Retina (tissue), 1 donor: ENCODE measurements at regions not wholly inside any gene's neighbourhood (a gene's known extent, or its start where the extent isn't known, plus 50 kb on each side); places are given as distances from the start of the nearest gene placed in this dataset.

Experiments
- DNase-seq: peaks from one replicate; pipeline ENCODE4 v3.0.0-alpha.2; 2016

- peak; percentile 66 for DNase-seq
These were observed 209.7 kb downstream of the SKIDA1 start for GRCh38 chr10:21315645-21316220.

GRCh38 chr10:21314906-21315644 is 210.4 kb downstream of the SKIDA1 start:
- peak; percentile 36 for DNase-seq

GRCh38 chr10:21314111-21314626 is 211.3 kb downstream of the SKIDA1 start:
- DNase-seq, result peak; percentile 71

- DNase-seq, result peak; percentile 32
These were observed 211.8 kb downstream of the SKIDA1 start for GRCh38 chr10:21313691-21314090.

GRCh38 chr10:21311426-21311825 is 214.1 kb downstream of the SKIDA1 start:
- no peak for DNase-seq

- DNase-seq, result no peak
These were observed 216.1 kb downstream of the SKIDA1 start for GRCh38 chr10:21309427-21309826.

GRCh38 chr10:21308946-21309345 is 216.5 kb downstream of the SKIDA1 start:
- no peak for DNase-seq

GRCh38 chr10:21308018-21308417 is 217.5 kb downstream of the SKIDA1 start:
- DNase-seq, result no peak

GRCh38 chr10:21304608-21305007 is 220.9 kb downstream of the SKIDA1 start:
- DNase-seq, result no peak

- no peak for DNase-seq
These were observed 221.3 kb downstream of the SKIDA1 start for GRCh38 chr10:21304198-21304597.

GRCh38 chr10:21300551-21300950 is 224.9 kb downstream of the SKIDA1 start:
- DNase-seq, result no peak

- no peak for DNase-seq
These were observed 226.2 kb downstream of the SKIDA1 start for GRCh38 chr10:21299330-21299729.

- no peak for DNase-seq
These were observed 226.8 kb downstream of the SKIDA1 start for GRCh38 chr10:21298701-21299100.

GRCh38 chr10:21297603-21298383 is 227.7 kb downstream of the SKIDA1 start:
- DNase-seq, result no peak

GRCh38 chr10:21296575-21297355 is 228.7 kb downstream of the SKIDA1 start:
- DNase-seq, result no peak

- DNase-seq, result no peak
These were observed 231.7 kb downstream of the SKIDA1 start for GRCh38 chr10:21293518-21294356.

- DNase-seq, result peak; percentile 62
These were observed 232.5 kb downstream of the SKIDA1 start for GRCh38 chr10:21292763-21293517.

- no peak for DNase-seq
These were observed 234.9 kb downstream of the SKIDA1 start for GRCh38 chr10:21290499-21291160.

- DNase-seq, result no peak
These were observed 235.5 kb downstream of the SKIDA1 start for GRCh38 chr10:21289961-21290360.

- no peak for DNase-seq
These were observed 236.2 kb downstream of the SKIDA1 start for GRCh38 chr10:21289271-21289670.
